D721Med (cell line): ENCODE measurements at regions not wholly inside any gene's neighbourhood (a gene's known extent, or its start where the extent isn't known, plus 50 kb on each side); places are given as distances from the start of the nearest gene placed in this dataset.

Experiments used
- DNase-seq: peaks from one replicate; pipeline ENCODE4 v3.0.0; 2011; ENCODE audit warnings: low spot score; ENCODE audit not compliant: insufficient read length
- FAIRE-seq: peaks from 2 replicates; lab custom pipeline; 2011; peaks lifted over from hg19 to GRCh38; lab: Jason Lieb, UNC
- TF ChIP-seq, protein P1 (sequence below): IDR thresholded peaks from 2 replicates; pipeline ENCODE4 v1.5.1; 2012; ENCODE audit warnings: mild to moderate bottlenecking, control low read depth; ENCODE audit not compliant: insufficient read depth; ENCODE audit errors: missing control alignments

DNA sequence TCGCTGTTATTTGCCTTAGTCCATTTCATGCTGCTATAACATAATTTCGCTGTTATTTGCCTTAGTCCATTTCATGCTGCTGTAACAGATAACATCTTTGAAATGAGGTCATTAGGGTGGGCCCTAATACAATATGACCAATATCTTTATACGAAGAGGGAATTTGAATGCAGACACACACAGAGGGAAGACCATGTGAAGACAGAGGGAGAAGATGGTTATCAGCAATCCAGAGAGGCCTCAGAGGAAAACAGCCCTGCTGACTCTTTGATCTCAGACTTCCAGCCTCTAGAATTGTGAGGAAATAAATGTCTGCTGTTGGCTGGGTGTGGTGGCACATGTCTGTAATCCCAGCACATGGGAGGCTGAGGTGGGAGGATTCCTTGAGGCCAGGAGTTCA lies 404.9 kb downstream of the TYW1 start:
- FAIRE-seq (no peak), DNase-seq (no peak)
- TF ChIP-seq, protein P1, sequence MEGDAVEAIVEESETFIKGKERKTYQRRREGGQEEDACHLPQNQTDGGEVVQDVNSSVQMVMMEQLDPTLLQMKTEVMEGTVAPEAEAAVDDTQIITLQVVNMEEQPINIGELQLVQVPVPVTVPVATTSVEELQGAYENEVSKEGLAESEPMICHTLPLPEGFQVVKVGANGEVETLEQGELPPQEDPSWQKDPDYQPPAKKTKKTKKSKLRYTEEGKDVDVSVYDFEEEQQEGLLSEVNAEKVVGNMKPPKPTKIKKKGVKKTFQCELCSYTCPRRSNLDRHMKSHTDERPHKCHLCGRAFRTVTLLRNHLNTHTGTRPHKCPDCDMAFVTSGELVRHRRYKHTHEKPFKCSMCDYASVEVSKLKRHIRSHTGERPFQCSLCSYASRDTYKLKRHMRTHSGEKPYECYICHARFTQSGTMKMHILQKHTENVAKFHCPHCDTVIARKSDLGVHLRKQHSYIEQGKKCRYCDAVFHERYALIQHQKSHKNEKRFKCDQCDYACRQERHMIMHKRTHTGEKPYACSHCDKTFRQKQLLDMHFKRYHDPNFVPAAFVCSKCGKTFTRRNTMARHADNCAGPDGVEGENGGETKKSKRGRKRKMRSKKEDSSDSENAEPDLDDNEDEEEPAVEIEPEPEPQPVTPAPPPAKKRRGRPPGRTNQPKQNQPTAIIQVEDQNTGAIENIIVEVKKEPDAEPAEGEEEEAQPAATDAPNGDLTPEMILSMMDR = no peak

DNA sequence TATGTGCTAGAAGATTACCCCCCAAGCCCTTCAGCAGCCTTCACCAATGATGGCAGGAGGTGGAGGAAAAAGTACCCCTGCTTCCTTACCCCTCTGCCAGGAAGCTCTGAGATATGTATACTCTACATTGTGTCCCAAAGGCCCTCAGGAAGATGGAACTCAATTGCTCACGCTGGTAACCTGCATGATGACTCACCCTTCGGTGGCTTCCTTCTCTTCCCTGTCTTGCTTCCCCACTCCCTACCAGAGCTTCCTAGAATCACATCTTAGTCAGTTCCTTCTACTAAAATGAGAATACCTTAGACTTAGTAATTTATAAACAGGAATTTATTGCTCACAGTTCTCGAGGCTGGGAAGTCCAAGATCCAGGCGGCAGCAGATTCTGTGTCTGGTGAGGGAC lies 405.6 kb downstream of the TYW1 start:
- no peak for DNase-seq
- FAIRE-seq = no peak
- TF ChIP-seq, protein P1 = no peak

DNA sequence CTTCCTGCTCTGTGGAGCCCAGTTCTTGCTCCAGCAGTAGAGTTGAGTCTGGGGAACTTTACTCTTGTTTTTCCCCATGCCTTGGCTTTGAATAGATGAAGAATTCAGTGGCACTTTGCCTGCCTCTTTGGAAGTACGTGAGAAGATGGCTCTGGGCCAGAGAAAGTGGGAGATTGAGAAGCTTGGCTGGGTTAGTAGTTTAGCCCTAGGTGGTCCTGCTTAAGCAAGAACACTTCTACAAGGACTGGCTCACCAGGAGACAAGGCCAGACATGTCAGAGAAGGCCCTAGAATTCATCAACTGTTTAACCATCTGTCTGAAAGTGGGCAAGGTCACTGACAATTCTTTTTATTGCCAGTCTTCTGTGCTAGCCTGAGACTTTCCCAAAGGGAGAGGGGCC lies 410.3 kb downstream of the TYW1 start:
- FAIRE-seq = no peak
- TF ChIP-seq, protein P1 = no peak
- no peak for DNase-seq

DNA sequence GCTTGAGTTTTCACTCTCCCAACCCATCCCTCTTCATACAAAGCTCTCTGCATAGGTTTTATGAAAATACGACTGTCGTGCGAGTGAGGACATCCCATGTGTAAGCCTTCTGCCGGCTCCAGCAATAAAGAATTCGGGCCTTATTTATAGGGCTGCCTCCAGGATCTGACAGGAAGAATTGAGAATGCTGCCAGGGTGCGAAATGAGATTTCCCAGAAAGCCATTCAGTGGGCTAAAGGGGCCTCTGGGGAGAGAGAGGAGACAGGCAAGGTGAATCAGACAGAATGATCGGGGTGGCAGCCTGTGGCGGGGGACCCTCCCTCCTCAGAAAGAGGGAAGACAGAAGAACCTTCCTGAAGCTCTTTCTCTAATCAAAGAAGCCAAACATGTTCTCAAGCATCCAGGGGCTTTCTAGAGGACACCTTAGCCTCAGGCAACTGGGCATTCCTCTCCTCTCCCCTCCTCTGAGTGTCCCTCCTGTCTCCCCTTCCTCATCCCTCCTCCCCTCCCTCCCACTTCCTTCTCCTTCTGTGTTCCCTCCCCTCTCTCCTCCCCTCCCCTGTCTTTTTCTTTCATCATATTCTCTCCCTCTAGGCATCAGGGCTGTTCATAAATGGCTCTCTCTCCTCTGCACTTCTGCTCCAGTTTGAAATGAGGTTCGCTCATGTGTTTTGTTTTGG lies 410.9 kb downstream of the TYW1 start:
- FAIRE-seq = no peak
- DNase-seq = no peak
- TF ChIP-seq, protein P1 = no peak

DNA sequence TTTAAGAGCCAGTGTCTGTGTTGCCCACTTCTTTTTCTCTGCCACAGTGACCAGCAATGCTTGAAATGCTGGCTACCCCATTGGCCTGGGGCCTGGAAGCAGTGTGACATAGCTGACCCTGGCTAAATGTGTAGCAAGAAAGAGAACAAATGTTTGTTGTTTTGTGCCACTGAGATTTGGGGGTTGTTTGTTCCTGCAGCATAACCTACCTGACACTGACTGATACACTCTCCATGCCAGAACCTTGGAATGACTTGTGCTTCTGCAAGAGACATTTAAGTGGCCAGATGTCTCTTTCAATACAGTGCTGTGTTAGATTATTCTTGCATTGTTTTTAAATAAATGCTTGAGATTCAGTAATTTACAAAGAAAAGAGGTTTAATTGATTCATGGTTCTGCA lies 411.5 kb downstream of the TYW1 start:
- FAIRE-seq (no peak), DNase-seq (no peak)
- TF ChIP-seq, protein P1 = no peak

DNA sequence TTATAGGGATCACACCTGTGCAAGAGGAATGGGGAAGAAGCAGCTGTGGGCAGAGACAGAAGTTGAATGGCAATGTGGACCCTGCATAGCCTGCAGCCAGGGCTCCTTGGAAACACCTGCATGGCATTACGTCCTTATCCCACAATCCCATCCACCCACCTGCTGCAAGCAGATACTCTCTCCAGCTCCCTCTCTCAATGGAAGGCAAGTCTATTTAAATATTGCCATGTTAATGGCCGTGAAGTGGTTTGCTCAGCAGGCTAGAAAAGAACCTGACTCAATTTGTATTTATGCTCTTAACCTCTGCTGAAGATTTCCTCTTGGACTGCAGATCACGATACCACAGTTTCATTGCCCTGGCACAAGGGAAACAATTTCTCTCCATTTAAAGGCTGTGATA lies 417.0 kb downstream of the TYW1 start:
- FAIRE-seq = no peak
- no peak for DNase-seq
- TF ChIP-seq, protein P1 = no peak

DNA sequence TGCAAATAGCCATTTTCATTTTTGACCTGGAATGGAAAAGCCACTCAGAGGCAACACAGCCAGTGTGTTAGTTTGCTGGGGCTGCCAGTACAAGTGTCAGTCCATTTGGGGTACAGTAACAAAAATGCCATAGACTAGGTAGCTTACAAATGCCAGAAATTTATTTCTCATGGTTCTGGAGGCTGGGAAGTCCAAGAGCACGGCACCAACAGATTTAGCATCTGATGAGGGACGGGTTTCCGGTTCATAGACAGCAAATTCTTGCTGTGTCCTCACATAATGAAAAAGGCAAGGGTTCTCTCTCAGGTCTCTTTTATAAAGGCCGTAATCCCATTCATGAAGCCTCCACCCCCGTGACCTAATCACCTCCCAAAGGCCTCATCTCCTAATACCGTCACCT lies 418.2 kb downstream of the TYW1 start:
- TF ChIP-seq, protein P1 = no peak
- FAIRE-seq (no peak), DNase-seq (no peak)
